Hematopoietic multipotent progenitor cell treated with erythropoietin and hydrocortisone succinate and interleukin-3 and kit ligand, for 4 days (in vitro differentiated cells): ENCODE measurements at regions not wholly inside any gene's neighbourhood (a gene's known extent, or its start where the extent isn't known, plus 50 kb on each side); places are given as distances from the start of the nearest gene placed in this dataset.

Experiments used
- DNase-seq: peaks from one replicate; pipeline ENCODE4 v3.0.0-alpha.2; 2015

- DNase-seq = no peak
These were observed 439.6 kb downstream of the CDH8 start for GRCh38 chr16:61596655-61597054.

GRCh38 chr16:61595605-61596004, 440.6 kb downstream of the CDH8 start:
- DNase-seq = no peak

- no peak for DNase-seq
These were observed 445.7 kb downstream of the CDH8 start for GRCh38 chr16:61590577-61590976.

- no peak for DNase-seq
These were observed 448.7 kb downstream of the CDH8 start for GRCh38 chr16:61587526-61587925.

GRCh38 chr16:61581417-61582046, 454.7 kb downstream of the CDH8 start:
- DNase-seq = no peak

- DNase-seq = no peak
These were observed 455.7 kb downstream of the CDH8 start for GRCh38 chr16:61580579-61580978.

- DNase-seq = no peak
These were observed 457.0 kb downstream of the CDH8 start for GRCh38 chr16:61579195-61579594.

- no peak for DNase-seq
These were observed 459.8 kb downstream of the CDH8 start for GRCh38 chr16:61576476-61576875.

- DNase-seq = no peak
These were observed 460.6 kb downstream of the CDH8 start for GRCh38 chr16:61575617-61576016.

- DNase-seq = no peak
These were observed 467.2 kb downstream of the CDH8 start for GRCh38 chr16:61569028-61569427.

- no peak for DNase-seq
These were observed 471.5 kb downstream of the CDH8 start for GRCh38 chr16:61564716-61565115.

GRCh38 chr16:61555718-61556441, 480.4 kb downstream of the CDH8 start:
- no peak for DNase-seq

GRCh38 chr16:61549327-61549726, 486.9 kb downstream of the CDH8 start:
- DNase-seq = no peak

- DNase-seq = no peak
These were observed 488.6 kb downstream of the CDH8 start for GRCh38 chr16:61547626-61548025.

- DNase-seq = no peak
These were observed 492.1 kb downstream of the CDH8 start for GRCh38 chr16:61544165-61544564.

GRCh38 chr16:61540216-61540615, 496.0 kb downstream of the CDH8 start:
- DNase-seq = no peak

GRCh38 chr16:61530697-61531096, 505.5 kb downstream of the CDH8 start:
- no peak for DNase-seq

GRCh38 chr16:61500851-61501250, 535.4 kb downstream of the CDH8 start:
- DNase-seq = no peak

- no peak for DNase-seq
These were observed 556.0 kb downstream of the CDH8 start for GRCh38 chr16:61480250-61480649.

- no peak for DNase-seq
These were observed 564.5 kb downstream of the CDH8 start for GRCh38 chr16:61471737-61472136.

- no peak for DNase-seq
These were observed 565.2 kb downstream of the CDH8 start for GRCh38 chr16:61471023-61471422.

- no peak for DNase-seq
These were observed 571.0 kb downstream of the CDH8 start for GRCh38 chr16:61465285-61465684.

- no peak for DNase-seq
These were observed 576.2 kb downstream of the CDH8 start for GRCh38 chr16:61460020-61460419.

GRCh38 chr16:61435346-61435745, 600.9 kb downstream of the CDH8 start:
- DNase-seq = no peak

GRCh38 chr16:61432421-61432820, 603.8 kb downstream of the CDH8 start:
- DNase-seq = no peak
